ENCODE measurements at regions not wholly inside any gene's neighbourhood (a gene's known extent, or its start where the extent isn't known, plus 50 kb on each side); places are given as distances from the start of the nearest gene placed in this dataset.
"Not testable (repeated sequence)": the region's sequence is repeated elsewhere in the genome, so short reads cannot be mapped to it uniquely, and the experiment has no call there.

- Histone ChIP-seq H3K4me3 (IDR thresholded peaks at IDR 0.05; ENCODE audit: insufficient read depth, low read depth, low read length) (no peak overlapping the region), H4K20me1 (ENCODE audit: insufficient read depth) (no peaks in the 10 kb centered on the region), H3K27ac (no peak overlapping the region), H3K27me3 (ENCODE audit: insufficient read depth, low read depth) (no peaks in the 10 kb centered on the region), H3K36me3 (ENCODE audit: insufficient read depth) (no peaks in the 10 kb centered on the region), H2AFZ (ENCODE audit: low read depth) (no peak overlapping the region), H3K79me2 (ENCODE audit: insufficient read depth, low read depth) (no peaks in the 10 kb centered on the region), H3K4me1 (ENCODE audit: low read depth, poor library complexity, severe bottlenecking) (no peaks in the 10 kb centered on the region), H3K4me2 (no peak overlapping the region), H3K9ac (no peak overlapping the region)
- no peak for TF ChIP-seq CTCF (conservative IDR thresholded peaks at IDR 0.05; ENCODE audit: low read depth, low read length)
These were observed 73.3 kb upstream of the TOP1 start for GRCh38 chr20:40955326-40955725.

- H4K20me1 ChIP-seq (ENCODE audit: insufficient read depth); H3K4me2 ChIP-seq; H3K79me2 ChIP-seq (ENCODE audit: insufficient read depth, low read depth); H3K27me3 ChIP-seq (ENCODE audit: insufficient read depth, low read depth); H3K4me1 ChIP-seq (ENCODE audit: low read depth, poor library complexity, severe bottlenecking); H3K4me3 ChIP-seq (IDR thresholded peaks at IDR 0.05; ENCODE audit: insufficient read depth, low read depth, low read length); H3K36me3 ChIP-seq (ENCODE audit: insufficient read depth); H3K9ac ChIP-seq; H2AFZ ChIP-seq (ENCODE audit: low read depth); H3K27ac ChIP-seq: not testable (repeated sequence)
These were observed 72.8 kb upstream of the TOP1 start for GRCh38 chr20:40955826-40956225.

- no peak overlapping the region for H3K4me2 ChIP-seq
- H3K4me3 ChIP-seq (IDR thresholded peaks at IDR 0.05; ENCODE audit: insufficient read depth, low read depth, low read length), result no peak overlapping the region
- no peak overlapping the region for H3K27ac ChIP-seq
- no peaks in the 10 kb centered on the region for H3K27me3 ChIP-seq (ENCODE audit: insufficient read depth, low read depth)
- no peaks in the 10 kb centered on the region for H4K20me1 ChIP-seq (ENCODE audit: insufficient read depth)
- no peaks in the 10 kb centered on the region for H3K79me2 ChIP-seq (ENCODE audit: insufficient read depth, low read depth)
- no peaks in the 10 kb centered on the region for H3K4me1 ChIP-seq (ENCODE audit: low read depth, poor library complexity, severe bottlenecking)
- H3K9ac ChIP-seq, result no peak overlapping the region
- TF ChIP-seq CTCF (conservative IDR thresholded peaks at IDR 0.05; ENCODE audit: low read depth, low read length), result no peak
- no peaks in the 10 kb centered on the region for H3K36me3 ChIP-seq (ENCODE audit: insufficient read depth)
- H2AFZ ChIP-seq (ENCODE audit: low read depth), result no peak overlapping the region
These were observed 71.9 kb upstream of the TOP1 start for GRCh38 chr20:40956542-40957264.

GRCh38 chr20:40957265-40957760, 71.3 kb upstream of the TOP1 start:
- Histone ChIP-seq H3K4me3 (IDR thresholded peaks at IDR 0.05; ENCODE audit: insufficient read depth, low read depth, low read length) (no peak overlapping the region), H3K27me3 (ENCODE audit: insufficient read depth, low read depth) (no peaks in the 10 kb centered on the region), H4K20me1 (ENCODE audit: insufficient read depth) (no peaks in the 10 kb centered on the region), H3K79me2 (ENCODE audit: insufficient read depth, low read depth) (no peaks in the 10 kb centered on the region), H3K4me2 (no peak overlapping the region), H3K9ac (no peak overlapping the region), H3K27ac (no peak overlapping the region), H3K36me3 (ENCODE audit: insufficient read depth) (no peaks in the 10 kb centered on the region), H3K4me1 (ENCODE audit: low read depth, poor library complexity, severe bottlenecking) (no peaks in the 10 kb centered on the region), H2AFZ (ENCODE audit: low read depth) (no peak overlapping the region)
- TF ChIP-seq CTCF (conservative IDR thresholded peaks at IDR 0.05; ENCODE audit: low read depth, low read length), result no peak

GRCh38 chr20:40958598-40958997, 70.0 kb upstream of the TOP1 start:
- Histone ChIP-seq H3K4me1 (ENCODE audit: low read depth, poor library complexity, severe bottlenecking) (no peaks in the 10 kb centered on the region), H3K4me3 (IDR thresholded peaks at IDR 0.05; ENCODE audit: insufficient read depth, low read depth, low read length) (no peak overlapping the region), H3K79me2 (ENCODE audit: insufficient read depth, low read depth) (no peaks in the 10 kb centered on the region), H3K36me3 (ENCODE audit: insufficient read depth) (no peaks in the 10 kb centered on the region), H3K4me2 (no peak overlapping the region), H3K27ac (no peak overlapping the region), H3K9ac (no peak overlapping the region), H4K20me1 (ENCODE audit: insufficient read depth) (no peaks in the 10 kb centered on the region), H3K27me3 (ENCODE audit: insufficient read depth, low read depth) (no peaks in the 10 kb centered on the region), H2AFZ (ENCODE audit: low read depth) (no peak overlapping the region)
- TF ChIP-seq CTCF (conservative IDR thresholded peaks at IDR 0.05; ENCODE audit: low read depth, low read length), result no peak
